Lung microvascular endothelial cell (primary cell): ENCODE measurements at regions not wholly inside any gene's neighbourhood (a gene's known extent, or its start where the extent isn't known, plus 50 kb on each side); places are given as distances from the start of the nearest gene placed in this dataset.
A peak's percentile ranks its signal among the peaks of the same experiment; 100 is the strongest.
"Not testable (repeated sequence)": the region's sequence is repeated elsewhere in the genome, so short reads cannot be mapped to it uniquely, and the experiment has no call there.

Experiments used
- DNase-seq, 2 donors: peaks; one replicate each; pipeline versions ENCODE4 v3.0.0 to v3.0.0-alpha.2; 2010; ENCODE audit warnings: low read depth in 2 of 2

- DNase-seq: peak in 1 of 2 donors; percentile 9
Observed at GRCh38 chr12:115898670-115899069, 378.8 kb downstream of the MED13L start.

GRCh38 chr12:115897729-115898128, 379.8 kb downstream of the MED13L start:
- DNase-seq: no peak

- no peak for DNase-seq
Observed at GRCh38 chr12:115895247-115895646, 382.2 kb downstream of the MED13L start.

- DNase-seq: no peak
Observed at GRCh38 chr12:115891556-115892164, 385.8 kb downstream of the MED13L start.

- no peak for DNase-seq
Observed at GRCh38 chr12:115886666-115887065, 390.8 kb downstream of the MED13L start.

- DNase-seq: no peak
Observed at GRCh38 chr12:115885040-115885690, 392.3 kb downstream of the MED13L start.

GRCh38 chr12:115882936-115883335, 394.6 kb downstream of the MED13L start:
- no peak for DNase-seq

GRCh38 chr12:115880238-115880637, 397.3 kb downstream of the MED13L start:
- DNase-seq: no peak

GRCh38 chr12:115879354-115879753, 398.1 kb downstream of the MED13L start:
- no peak for DNase-seq

GRCh38 chr12:115873451-115874082, 403.9 kb downstream of the MED13L start:
- DNase-seq: no peak

GRCh38 chr12:115872919-115873357, 404.6 kb downstream of the MED13L start:
- no peak for DNase-seq

- DNase-seq: no peak
Observed at GRCh38 chr12:115872212-115872611, 405.3 kb downstream of the MED13L start.

- peak; percentile 7 to 41 for DNase-seq
Observed at GRCh38 chr12:115871714-115872113, 405.8 kb downstream of the MED13L start.

GRCh38 chr12:115870510-115870909, 407.0 kb downstream of the MED13L start:
- DNase-seq: no peak

GRCh38 chr12:115870021-115870420, 407.5 kb downstream of the MED13L start:
- no peak for DNase-seq

GRCh38 chr12:115869604-115870003, 407.9 kb downstream of the MED13L start:
- DNase-seq: no peak

- no peak for DNase-seq
Observed at GRCh38 chr12:115868624-115869023, 408.9 kb downstream of the MED13L start.

GRCh38 chr12:115867854-115868253, 409.6 kb downstream of the MED13L start:
- DNase-seq: no peak

- DNase-seq: no peak
Observed at GRCh38 chr12:115866909-115867525, 410.5 kb downstream of the MED13L start.

- DNase-seq: not testable (repeated sequence)
Observed at GRCh38 chr12:115866281-115866680, 411.2 kb downstream of the MED13L start.

GRCh38 chr12:115864396-115864795, 413.1 kb downstream of the MED13L start:
- DNase-seq: no peak

GRCh38 chr12:115860619-115861018, 416.9 kb downstream of the MED13L start:
- DNase-seq: no peak
